HG03060 (cell line): ENCODE measurements at regions not wholly inside any gene's neighbourhood (a gene's known extent, or its start where the extent isn't known, plus 50 kb on each side); places are given as distances from the start of the nearest gene placed in this dataset.
"Not testable (repeated sequence)": the region's sequence is repeated elsewhere in the genome, so short reads cannot be mapped to it uniquely, and the experiment has no call there.

Source experiments
- ATAC-seq: cut with Tn5 transposase; IDR thresholded peaks from one replicate; pipeline ENCODE4 v1.9.1; 2021; ENCODE audit warnings: low read depth, moderate number of reproducible peaks; ENCODE audit not compliant: unreplicated experiment

GRCh38 chr4:83213640-83214039, 71.0 kb downstream of the COQ2 start:
- no peak for ATAC-seq

- ATAC-seq, result peak; percentile 79
Measured at GRCh38 chr4:83212041-83212851, 72.4 kb downstream of the COQ2 start.

- ATAC-seq, result no peak
Measured at GRCh38 chr4:83209419-83209818, 75.2 kb downstream of the COQ2 start.

- no peak for ATAC-seq
Measured at GRCh38 chr4:83208371-83209365, 75.9 kb downstream of the COQ2 start.

GRCh38 chr4:83207497-83208101, 77.0 kb downstream of the COQ2 start:
- ATAC-seq, result no peak

- no peak for ATAC-seq
Measured at GRCh38 chr4:83205760-83206159, 78.8 kb downstream of the COQ2 start.

GRCh38 chr4:83204731-83205130, 79.9 kb downstream of the COQ2 start:
- ATAC-seq, result no peak

GRCh38 chr4:83201761-83202160, 82.8 kb downstream of the COQ2 start:
- no peak for ATAC-seq

- no peak for ATAC-seq
Measured at GRCh38 chr4:83197555-83198235, 83.2 kb upstream of the PLAC8 start.

GRCh38 chr4:83196921-83197320, 82.4 kb upstream of the PLAC8 start:
- ATAC-seq, result no peak

- no peak for ATAC-seq
Measured at GRCh38 chr4:83195269-83195668, 80.7 kb upstream of the PLAC8 start.

- not testable (repeated sequence) for ATAC-seq
Measured at GRCh38 chr4:83194588-83194987, 80.1 kb upstream of the PLAC8 start.

- no peak for ATAC-seq
Measured at GRCh38 chr4:83192634-83193033, 78.1 kb upstream of the PLAC8 start.

GRCh38 chr4:83191026-83191425, 76.5 kb upstream of the PLAC8 start:
- no peak for ATAC-seq

GRCh38 chr4:83189631-83190136, 75.2 kb upstream of the PLAC8 start:
- ATAC-seq, result no peak

GRCh38 chr4:83180431-83180968, 66.0 kb upstream of the PLAC8 start:
- no peak for ATAC-seq

GRCh38 chr4:83179205-83179604, 64.7 kb upstream of the PLAC8 start:
- no peak for ATAC-seq

GRCh38 chr4:83178029-83178428, 63.5 kb upstream of the PLAC8 start:
- no peak for ATAC-seq

GRCh38 chr4:83177182-83177581, 62.7 kb upstream of the PLAC8 start:
- ATAC-seq, result no peak

GRCh38 chr4:83174844-83175414, 60.4 kb upstream of the PLAC8 start:
- peak; percentile 59 for ATAC-seq
